ENCODE measurements at regions not wholly inside any gene's neighbourhood (a gene's known extent, or its start where the extent isn't known, plus 50 kb on each side); places are given as distances from the start of the nearest gene placed in this dataset.

GRCh38 chr4:11342401-11342800 is 86.3 kb downstream of the HS3ST1 start:
- WGBS (ENCODE audit: insufficient coverage, low lambda C conversion rate), result no CpG with 5 or more reads among the region's 6 CpGs
- no peak overlapping the region for H3K4me3 ChIP-seq (ENCODE audit: low read length)
- DNase-seq, result no peak
- H3K27ac ChIP-seq (ENCODE audit: low read length), result no peak overlapping the region
- H3K9me3 ChIP-seq (ENCODE audit: control insufficient read depth, low read depth, low read length), result no peaks in the 10 kb centered on the region
- no peaks in the 10 kb centered on the region for H3K36me3 ChIP-seq (ENCODE audit: control insufficient read depth, insufficient read depth, low read length)
- no peaks in the 10 kb centered on the region for H3K27me3 ChIP-seq (ENCODE audit: control insufficient read depth, insufficient read depth, low read length)
- no peaks in the 10 kb centered on the region for H3K4me1 ChIP-seq (ENCODE audit: control insufficient read depth, insufficient read depth, low read length)

GRCh38 chr4:11341337-11342043 is 87.2 kb downstream of the HS3ST1 start:
- H3K4me3 ChIP-seq (ENCODE audit: low read length), result no peak overlapping the region
- 76% methylated on average over 4 of the region's 6 CpGs for WGBS (ENCODE audit: insufficient coverage, low lambda C conversion rate)
- H3K27ac ChIP-seq (ENCODE audit: low read length), result no peak overlapping the region
- H3K9me3 ChIP-seq (ENCODE audit: control insufficient read depth, low read depth, low read length), result no peaks in the 10 kb centered on the region
- DNase-seq, result no peak
- H3K4me1 ChIP-seq (ENCODE audit: control insufficient read depth, insufficient read depth, low read length), result no peaks in the 10 kb centered on the region
- no peaks in the 10 kb centered on the region for H3K27me3 ChIP-seq (ENCODE audit: control insufficient read depth, insufficient read depth, low read length)
- H3K36me3 ChIP-seq (ENCODE audit: control insufficient read depth, insufficient read depth, low read length), result no peaks in the 10 kb centered on the region

GRCh38 chr4:11338956-11339782 is 89.5 kb downstream of the HS3ST1 start:
- Histone ChIP-seq H3K4me3 (ENCODE audit: low read length) (no peak overlapping the region), H3K27me3 (ENCODE audit: control insufficient read depth, insufficient read depth, low read length) (no peaks in the 10 kb centered on the region), H3K36me3 (ENCODE audit: control insufficient read depth, insufficient read depth, low read length) (no peaks in the 10 kb centered on the region), H3K9me3 (ENCODE audit: control insufficient read depth, low read depth, low read length) (no peaks in the 10 kb centered on the region), H3K27ac (ENCODE audit: low read length) (no peak overlapping the region), H3K4me1 (ENCODE audit: control insufficient read depth, insufficient read depth, low read length) (no peaks in the 10 kb centered on the region)
- 100% methylated on average over 1 of the region's 5 CpGs for whole genome bisulfite sequencing (ENCODE audit: insufficient coverage, low lambda C conversion rate)
- no peak for DNase-seq

GRCh38 chr4:11337287-11337686 is 91.4 kb downstream of the HS3ST1 start:
- no peaks in the 10 kb centered on the region for H3K9me3 ChIP-seq (ENCODE audit: control insufficient read depth, low read depth, low read length)
- H3K36me3 ChIP-seq (ENCODE audit: control insufficient read depth, insufficient read depth, low read length), result no peaks in the 10 kb centered on the region
- no peaks in the 10 kb centered on the region for H3K4me1 ChIP-seq (ENCODE audit: control insufficient read depth, insufficient read depth, low read length)
- H3K4me3 ChIP-seq (ENCODE audit: low read length), result no peak overlapping the region
- H3K27me3 ChIP-seq (ENCODE audit: control insufficient read depth, insufficient read depth, low read length), result no peaks in the 10 kb centered on the region
- no peak overlapping the region for H3K27ac ChIP-seq (ENCODE audit: low read length)
- no CpG with 5 or more reads among the region's 1 CpG for WGBS (ENCODE audit: insufficient coverage, low lambda C conversion rate)
- no peak for DNase-seq

- H3K27ac ChIP-seq (ENCODE audit: low read length), result no peak overlapping the region
- H3K4me1 ChIP-seq (ENCODE audit: control insufficient read depth, insufficient read depth, low read length), result no peaks in the 10 kb centered on the region
- DNase-seq, result no peak
- H3K4me3 ChIP-seq (ENCODE audit: low read length), result no peak overlapping the region
- H3K9me3 ChIP-seq (ENCODE audit: control insufficient read depth, low read depth, low read length), result no peaks in the 10 kb centered on the region
- no peaks in the 10 kb centered on the region for H3K36me3 ChIP-seq (ENCODE audit: control insufficient read depth, insufficient read depth, low read length)
- no peaks in the 10 kb centered on the region for H3K27me3 ChIP-seq (ENCODE audit: control insufficient read depth, insufficient read depth, low read length)
- no CpG with 5 or more reads among the region's 4 CpGs for WGBS (ENCODE audit: insufficient coverage, low lambda C conversion rate)
Measured at GRCh38 chr4:11336435-11336834, 92.3 kb downstream of the HS3ST1 start.

- no CpG with 5 or more reads among the region's 4 CpGs for WGBS (ENCODE audit: insufficient coverage, low lambda C conversion rate)
- DNase-seq, result no peak
- no peak overlapping the region for H3K27ac ChIP-seq (ENCODE audit: low read length)
- no peaks in the 10 kb centered on the region for H3K9me3 ChIP-seq (ENCODE audit: control insufficient read depth, low read depth, low read length)
- H3K36me3 ChIP-seq (ENCODE audit: control insufficient read depth, insufficient read depth, low read length), result no peaks in the 10 kb centered on the region
- H3K27me3 ChIP-seq (ENCODE audit: control insufficient read depth, insufficient read depth, low read length), result no peaks in the 10 kb centered on the region
- H3K4me3 ChIP-seq (ENCODE audit: low read length), result no peak overlapping the region
- H3K4me1 ChIP-seq (ENCODE audit: control insufficient read depth, insufficient read depth, low read length), result no peaks in the 10 kb centered on the region
Measured at GRCh38 chr4:11334887-11335286, 93.8 kb downstream of the HS3ST1 start.

GRCh38 chr4:11328401-11328800 is 100.3 kb downstream of the HS3ST1 start:
- Histone ChIP-seq H3K27me3 (ENCODE audit: control insufficient read depth, insufficient read depth, low read length) (no peaks in the 10 kb centered on the region), H3K36me3 (ENCODE audit: control insufficient read depth, insufficient read depth, low read length) (no peaks in the 10 kb centered on the region), H3K27ac (ENCODE audit: low read length) (no peak overlapping the region), H3K9me3 (ENCODE audit: control insufficient read depth, low read depth, low read length) (no peaks in the 10 kb centered on the region), H3K4me3 (ENCODE audit: low read length) (no peak overlapping the region), H3K4me1 (ENCODE audit: control insufficient read depth, insufficient read depth, low read length) (no peaks in the 10 kb centered on the region)
- no peak for DNase-seq
- WGBS (ENCODE audit: insufficient coverage, low lambda C conversion rate), result no CpG with 5 or more reads among the region's 2 CpGs

- no CpG with 5 or more reads among the region's 2 CpGs for WGBS (ENCODE audit: insufficient coverage, low lambda C conversion rate)
- no peaks in the 10 kb centered on the region for H3K36me3 ChIP-seq (ENCODE audit: control insufficient read depth, insufficient read depth, low read length)
- H3K4me3 ChIP-seq (ENCODE audit: low read length), result no peak overlapping the region
- no peaks in the 10 kb centered on the region for H3K9me3 ChIP-seq (ENCODE audit: control insufficient read depth, low read depth, low read length)
- H3K4me1 ChIP-seq (ENCODE audit: control insufficient read depth, insufficient read depth, low read length), result no peaks in the 10 kb centered on the region
- H3K27ac ChIP-seq (ENCODE audit: low read length), result no peak overlapping the region
- no peaks in the 10 kb centered on the region for H3K27me3 ChIP-seq (ENCODE audit: control insufficient read depth, insufficient read depth, low read length)
- no peak for DNase-seq
Measured at GRCh38 chr4:11326021-11326420, 102.7 kb downstream of the HS3ST1 start.

GRCh38 chr4:11323771-11324170 is 104.9 kb downstream of the HS3ST1 start:
- Histone ChIP-seq H3K9me3 (ENCODE audit: control insufficient read depth, low read depth, low read length) (no peaks in the 10 kb centered on the region), H3K36me3 (ENCODE audit: control insufficient read depth, insufficient read depth, low read length) (no peaks in the 10 kb centered on the region), H3K27me3 (ENCODE audit: control insufficient read depth, insufficient read depth, low read length) (no peaks in the 10 kb centered on the region), H3K4me1 (ENCODE audit: control insufficient read depth, insufficient read depth, low read length) (no peaks in the 10 kb centered on the region), H3K4me3 (ENCODE audit: low read length) (no peak overlapping the region), H3K27ac (ENCODE audit: low read length) (no peak overlapping the region)
- no peak for DNase-seq

- Histone ChIP-seq H3K27ac (ENCODE audit: low read length) (no peak overlapping the region), H3K4me3 (ENCODE audit: low read length) (no peak overlapping the region), H3K4me1 (ENCODE audit: control insufficient read depth, insufficient read depth, low read length) (no peaks in the 10 kb centered on the region), H3K36me3 (ENCODE audit: control insufficient read depth, insufficient read depth, low read length) (no peaks in the 10 kb centered on the region), H3K9me3 (ENCODE audit: control insufficient read depth, low read depth, low read length) (no peaks in the 10 kb centered on the region), H3K27me3 (ENCODE audit: control insufficient read depth, insufficient read depth, low read length) (no peaks in the 10 kb centered on the region)
- DNase-seq, result no peak
- 100% methylated on average over 1 of the region's 6 CpGs for WGBS (ENCODE audit: insufficient coverage, low lambda C conversion rate)
Measured at GRCh38 chr4:11313157-11313943, 115.3 kb downstream of the HS3ST1 start.
